Activated naive CD8-positive, alpha-beta T cell treated with anti-CD3 and anti-CD28 coated beads, Interleukin-2, amount 50 U/mL, for 24 hours (primary cell): ENCODE measurements at regions not wholly inside any gene's neighbourhood (a gene's known extent, or its start where the extent isn't known, plus 50 kb on each side); places are given as distances from the start of the nearest gene placed in this dataset.
"Not testable (repeated sequence)": the region's sequence is repeated elsewhere in the genome, so short reads cannot be mapped to it uniquely, and the experiment has no call there.

ENCODE experiments used
- ATAC-seq: fragments of 150-1000 bp; cut with Tn5 transposase; one replicate; pipeline ENCODE4 v1.10.0; 2021
- DNase-seq: peaks from one replicate; pipeline ENCODE4 v3.0.0; 2021
- H3K27ac Mint-ChIP-seq: one replicate; pipeline ENCODE4 v1.8.0; 2021; ENCODE audit warnings: mild to moderate bottlenecking, mixed read lengths
- H3K27me3 Mint-ChIP-seq: one replicate; pipeline ENCODE4 v1.8.0; 2021; ENCODE audit warnings: mixed read lengths
- H3K36me3 Mint-ChIP-seq: one replicate; pipeline ENCODE4 v1.8.0; 2021; ENCODE audit warnings: low read depth, mixed read lengths
- H3K4me1 Mint-ChIP-seq: one replicate; pipeline ENCODE4 v1.8.0; 2021; ENCODE audit warnings: mixed read lengths
- H3K4me3 Mint-ChIP-seq: one replicate; pipeline ENCODE4 v1.8.0; 2021; ENCODE audit warnings: mild to moderate bottlenecking, moderate library complexity, mixed read lengths
- H3K9me3 Mint-ChIP-seq: one replicate; pipeline ENCODE4 v1.8.0; 2021; ENCODE audit warnings: mixed read lengths

- Mint-ChIP-seq H3K36me3 (no peaks in the 10 kb centered on the region), H3K9me3 (no peaks in the 10 kb centered on the region), H3K4me3 (no peak overlapping the region), H3K4me1 (no peaks in the 10 kb centered on the region), H3K27me3 (no peaks in the 10 kb centered on the region), H3K27ac (peak overlapping the region; percentile 12)
- no peak for ATAC-seq
- no peak for DNase-seq
Observed at GRCh38 chr2:106339609-106340008, 128.6 kb downstream of the RGPD3 start.

GRCh38 chr2:106339132-106339531, 129.1 kb downstream of the RGPD3 start:
- Mint-ChIP-seq H3K36me3 (no peaks in the 10 kb centered on the region), H3K9me3 (no peaks in the 10 kb centered on the region), H3K4me3 (no peak overlapping the region), H3K27me3 (no peaks in the 10 kb centered on the region), H3K27ac (no peak overlapping the region), H3K4me1 (no peaks in the 10 kb centered on the region)
- ATAC-seq (no peak), DNase-seq (no peak)

GRCh38 chr2:106338043-106338442, 130.2 kb downstream of the RGPD3 start:
- Mint-ChIP-seq H3K27me3 (no peaks in the 10 kb centered on the region), H3K27ac (no peak overlapping the region), H3K4me1 (no peaks in the 10 kb centered on the region), H3K36me3 (no peaks in the 10 kb centered on the region), H3K4me3 (no peak overlapping the region), H3K9me3 (no peaks in the 10 kb centered on the region)
- DNase-seq (no peak), ATAC-seq (no peak)

GRCh38 chr2:106336737-106337136, 131.5 kb downstream of the RGPD3 start:
- H3K27me3 Mint-ChIP-seq = no peaks in the 10 kb centered on the region
- no peaks in the 10 kb centered on the region for H3K9me3 Mint-ChIP-seq
- H3K27ac Mint-ChIP-seq = no peak overlapping the region
- ATAC-seq (no peak), DNase-seq (no peak)
- H3K4me3 Mint-ChIP-seq = no peak overlapping the region
- peaks cover 3% of the 10 kb centered on the region for H3K4me1 Mint-ChIP-seq
- H3K36me3 Mint-ChIP-seq = no peaks in the 10 kb centered on the region

- Mint-ChIP-seq H3K4me1 (peaks cover 6% of the 10 kb centered on the region), H3K27me3 (no peaks in the 10 kb centered on the region), H3K36me3 (no peaks in the 10 kb centered on the region), H3K4me3 (no peak overlapping the region), H3K9me3 (no peaks in the 10 kb centered on the region), H3K27ac (no peak overlapping the region)
- DNase-seq (no peak), ATAC-seq (no peak)
Observed at GRCh38 chr2:106336108-106336507, 132.1 kb downstream of the RGPD3 start.

- Mint-ChIP-seq H3K27ac (no peak overlapping the region), H3K4me1 (peaks cover 6% of the 10 kb centered on the region), H3K4me3 (no peak overlapping the region), H3K27me3 (no peaks in the 10 kb centered on the region), H3K36me3 (no peaks in the 10 kb centered on the region), H3K9me3 (no peaks in the 10 kb centered on the region)
- DNase-seq (no peak), ATAC-seq (no peak)
Observed at GRCh38 chr2:106334802-106335201, 133.4 kb downstream of the RGPD3 start.

- H3K27me3 Mint-ChIP-seq, ATAC-seq: not testable (repeated sequence)
Observed at GRCh38 chr2:106333253-106333873, 134.8 kb downstream of the RGPD3 start.

GRCh38 chr2:106332054-106332453, 136.2 kb downstream of the RGPD3 start:
- no peak for ATAC-seq
- H3K4me1 Mint-ChIP-seq = peaks cover 6% of the 10 kb centered on the region
- no peaks in the 10 kb centered on the region for H3K27me3 Mint-ChIP-seq
- DNase-seq = no peak
- no peak overlapping the region for H3K27ac Mint-ChIP-seq
- no peaks in the 10 kb centered on the region for H3K9me3 Mint-ChIP-seq
- no peak overlapping the region for H3K4me3 Mint-ChIP-seq
- no peaks in the 10 kb centered on the region for H3K36me3 Mint-ChIP-seq

More at GRCh38 chr2:106333253-106333873, 134.8 kb downstream of the RGPD3 start:
- H3K4me3 Mint-ChIP-seq, H3K9me3 Mint-ChIP-seq, H3K36me3 Mint-ChIP-seq, H3K27ac Mint-ChIP-seq, H3K4me1 Mint-ChIP-seq, DNase-seq: not testable (repeated sequence)

- not testable (repeated sequence) for DNase-seq, ATAC-seq, H3K36me3 Mint-ChIP-seq, H3K4me3 Mint-ChIP-seq, H3K27ac Mint-ChIP-seq, H3K27me3 Mint-ChIP-seq, H3K9me3 Mint-ChIP-seq, H3K4me1 Mint-ChIP-seq
Observed at GRCh38 chr2:106330384-106331261, 136.5 kb upstream of the UXS1 start.

- Mint-ChIP-seq H3K27ac (no peak overlapping the region), H3K9me3 (no peaks in the 10 kb centered on the region), H3K4me3 (no peak overlapping the region), H3K36me3 (no peaks in the 10 kb centered on the region), H3K4me1 (no peaks in the 10 kb centered on the region), H3K27me3 (peaks cover 4% of the 10 kb centered on the region)
- DNase-seq = no peak
- ATAC-seq = no peak
Observed at GRCh38 chr2:106323337-106324013, 129.4 kb upstream of the UXS1 start.

- Mint-ChIP-seq H3K27ac (no peak overlapping the region), H3K4me3 (no peak overlapping the region), H3K4me1 (no peaks in the 10 kb centered on the region), H3K36me3 (no peaks in the 10 kb centered on the region), H3K9me3 (no peaks in the 10 kb centered on the region), H3K27me3 (peaks cover 4% of the 10 kb centered on the region)
- DNase-seq (no peak), ATAC-seq (no peak)
Observed at GRCh38 chr2:106322281-106322680, 128.2 kb upstream of the UXS1 start.

GRCh38 chr2:106320439-106320838, 126.3 kb upstream of the UXS1 start:
- ATAC-seq, H3K27me3 Mint-ChIP-seq, H3K4me1 Mint-ChIP-seq, H3K9me3 Mint-ChIP-seq, DNase-seq, H3K27ac Mint-ChIP-seq, H3K36me3 Mint-ChIP-seq, H3K4me3 Mint-ChIP-seq: not testable (repeated sequence)

- Mint-ChIP-seq H3K9me3 (no peaks in the 10 kb centered on the region), H3K36me3 (no peaks in the 10 kb centered on the region), H3K4me1 (peaks cover 6% of the 10 kb centered on the region), H3K27me3 (no peaks in the 10 kb centered on the region), H3K27ac (no peak overlapping the region), H3K4me3 (no peak overlapping the region)
- ATAC-seq (no peak), DNase-seq (no peak)
Observed at GRCh38 chr2:106316915-106317314, 122.8 kb upstream of the UXS1 start.

GRCh38 chr2:106314444-106314843, 120.3 kb upstream of the UXS1 start:
- Mint-ChIP-seq H3K4me3 (no peak overlapping the region), H3K27me3 (no peaks in the 10 kb centered on the region), H3K27ac (no peak overlapping the region), H3K36me3 (no peaks in the 10 kb centered on the region), H3K4me1 (peaks cover 6% of the 10 kb centered on the region), H3K9me3 (no peaks in the 10 kb centered on the region)
- DNase-seq (no peak), ATAC-seq (peak; percentile 28)

- Mint-ChIP-seq H3K4me1 (peaks cover 6% of the 10 kb centered on the region), H3K27ac (no peak overlapping the region), H3K4me3 (no peak overlapping the region), H3K27me3 (no peaks in the 10 kb centered on the region), H3K9me3 (no peaks in the 10 kb centered on the region), H3K36me3 (no peaks in the 10 kb centered on the region)
- DNase-seq (no peak), ATAC-seq (no peak)
Observed at GRCh38 chr2:106311041-106311370, 116.9 kb upstream of the UXS1 start.
